GM18499 (cell line): ENCODE measurements at regions not wholly inside any gene's neighbourhood (a gene's known extent, or its start where the extent isn't known, plus 50 kb on each side); places are given as distances from the start of the nearest gene placed in this dataset.

Experiments used
- ATAC-seq: cut with Tn5 transposase; IDR thresholded peaks from one replicate; pipeline ENCODE4 v1.9.1; 2021; ENCODE audit warnings: moderate number of reproducible peaks; ENCODE audit not compliant: insufficient read depth, unreplicated experiment

DNA sequence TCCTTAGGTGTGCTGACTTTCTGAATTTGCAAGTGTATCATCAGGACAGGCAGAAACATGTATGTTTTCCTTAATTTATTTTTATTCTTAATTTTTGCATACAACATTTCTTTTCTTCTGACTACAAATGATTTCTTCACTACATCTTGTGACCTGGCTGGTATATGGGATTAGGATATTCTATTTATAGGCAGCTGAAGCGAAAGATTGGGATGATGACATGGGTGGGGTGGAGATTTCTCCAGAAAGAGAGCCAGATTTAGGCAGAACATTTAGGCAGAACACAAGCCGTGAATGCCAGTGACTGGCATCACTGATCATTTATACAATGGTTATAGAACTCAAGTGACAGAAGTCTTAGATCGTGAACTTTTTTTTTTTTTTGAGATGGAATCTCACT, 256.7 kb downstream of the KLF6 start:
- ATAC-seq: no peak

DNA sequence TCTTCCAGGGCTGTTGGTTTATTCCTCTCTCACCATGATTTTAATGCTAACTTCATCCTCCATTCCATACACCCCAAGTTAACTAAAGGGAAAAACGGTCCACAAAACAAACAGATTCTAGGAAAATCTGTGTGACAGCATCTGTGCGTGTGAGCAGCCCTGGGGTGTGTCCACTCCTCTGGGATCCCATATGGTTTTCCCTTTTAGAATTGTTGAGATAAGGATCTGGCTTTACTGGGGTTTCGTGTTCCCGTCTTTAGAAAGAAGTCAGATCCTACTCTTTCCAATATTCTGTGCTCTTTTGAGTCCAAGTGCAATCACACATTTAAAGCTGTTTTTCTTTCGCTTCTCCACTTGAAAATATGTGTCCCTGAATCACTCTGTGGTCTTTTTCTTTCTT, 257.1 kb downstream of the KLF6 start:
- ATAC-seq: no peak

DNA sequence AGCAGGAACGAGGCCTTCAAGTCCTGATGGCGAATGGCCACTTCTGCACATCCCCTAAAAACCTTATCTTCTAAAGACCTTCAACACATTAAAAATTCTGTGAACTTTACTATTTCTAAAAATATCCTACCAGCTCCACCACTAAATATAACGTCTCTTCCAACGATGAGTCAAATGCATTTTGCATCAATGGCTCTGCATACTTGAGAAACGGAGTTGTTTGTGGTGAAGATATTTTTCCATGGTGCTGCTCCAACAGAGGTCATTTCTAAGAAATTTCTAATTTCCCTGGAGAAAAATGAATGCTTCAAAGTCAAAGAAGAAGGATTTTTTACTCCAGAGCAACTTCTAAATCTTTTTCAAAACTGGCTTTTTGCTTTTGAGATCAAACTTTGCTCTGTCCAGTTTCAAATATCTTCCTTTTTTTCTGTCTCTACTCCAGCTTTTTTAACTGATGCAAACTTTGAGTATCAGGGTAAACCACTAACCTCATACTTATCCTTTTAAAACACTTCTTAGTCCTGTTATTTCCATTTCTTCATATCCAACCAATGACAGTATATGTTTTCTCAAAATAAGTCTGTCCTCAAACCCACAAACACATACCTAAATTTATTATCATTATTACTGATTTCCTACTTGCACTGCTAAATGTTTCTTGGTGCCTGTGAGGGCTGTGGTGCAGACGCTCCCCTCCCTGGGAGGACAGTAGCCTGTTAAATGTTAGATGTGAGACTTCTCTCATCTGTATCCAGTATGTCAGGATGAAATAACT, 258.1 kb downstream of the KLF6 start:
- ATAC-seq: no peak

DNA sequence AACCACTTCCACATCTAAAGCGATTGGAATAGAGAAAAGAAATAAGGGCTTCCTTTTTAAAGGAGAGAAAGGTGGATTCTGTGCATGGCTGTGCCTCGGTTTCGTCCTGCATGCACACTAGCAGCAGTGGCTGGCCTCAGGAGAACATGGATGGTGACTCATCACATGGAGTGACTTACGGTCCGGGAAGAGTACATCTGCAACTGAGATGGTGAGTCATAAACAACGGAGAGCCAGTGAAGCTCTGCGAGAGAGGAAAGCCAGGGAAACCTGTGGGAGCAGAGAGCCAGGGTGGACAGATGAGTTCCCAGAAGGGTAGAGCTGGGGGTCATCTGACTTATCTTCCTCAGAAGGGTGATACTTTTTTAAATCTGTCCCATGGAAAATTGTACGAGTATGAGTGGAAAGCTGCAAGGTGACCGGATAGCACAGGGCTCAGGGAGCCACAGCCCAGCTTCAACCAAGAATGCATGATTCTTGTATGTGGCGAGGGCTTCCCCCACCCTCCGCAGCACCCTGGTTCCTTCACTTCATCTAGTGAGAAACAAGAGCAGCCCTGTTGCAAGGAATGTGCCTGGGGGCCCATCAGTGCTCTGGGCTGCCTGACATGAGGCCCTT, 259.1 kb downstream of the KLF6 start:
- ATAC-seq: no peak

DNA sequence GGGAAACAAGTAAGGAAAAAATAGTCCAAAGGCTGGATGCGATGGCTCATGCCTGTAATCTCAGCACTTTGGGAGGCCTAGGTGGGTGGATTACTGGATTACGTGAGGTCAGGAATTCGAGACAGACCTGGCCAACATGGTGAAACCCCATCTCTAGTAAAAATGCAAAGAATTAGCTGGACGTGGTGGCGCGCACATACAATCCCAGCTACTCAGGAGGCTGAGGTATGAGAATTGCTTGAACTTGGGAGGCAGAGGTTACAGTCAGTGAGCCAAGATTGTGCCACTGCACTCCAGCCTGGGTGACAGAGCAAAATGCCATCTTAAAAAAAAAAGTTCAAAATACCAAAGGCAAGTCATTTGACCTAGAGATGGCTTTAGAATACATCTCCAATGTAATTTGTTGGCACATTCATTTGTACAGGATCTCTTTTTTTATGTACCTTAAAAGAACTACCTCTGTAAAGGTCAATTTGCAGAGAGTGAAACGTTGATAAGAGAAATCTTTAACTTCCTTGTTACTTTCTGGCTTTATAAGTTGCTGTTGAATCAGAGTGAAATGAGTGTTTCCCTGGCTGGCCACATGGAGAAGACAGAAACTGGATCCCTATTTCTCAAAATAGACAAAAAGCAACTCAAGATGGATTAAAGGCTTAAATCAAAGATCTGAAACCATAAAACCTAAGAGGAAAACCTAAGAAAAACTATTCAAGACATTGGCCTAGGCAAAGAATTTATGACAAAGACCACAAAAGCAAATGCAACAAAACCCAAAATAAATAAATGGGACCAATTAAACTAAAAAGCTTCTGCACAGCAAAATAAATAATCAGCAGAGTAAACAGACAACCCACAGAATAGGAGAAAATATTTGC, 260.7 kb downstream of the KLF6 start:
- ATAC-seq: no peak

- no peak for ATAC-seq
These were observed 261.5 kb downstream of the KLF6 start for GRCh38 chr10:3523309-3524050.

- no peak for ATAC-seq
These were observed 268.1 kb downstream of the KLF6 start for GRCh38 chr10:3516923-3517255.

DNA sequence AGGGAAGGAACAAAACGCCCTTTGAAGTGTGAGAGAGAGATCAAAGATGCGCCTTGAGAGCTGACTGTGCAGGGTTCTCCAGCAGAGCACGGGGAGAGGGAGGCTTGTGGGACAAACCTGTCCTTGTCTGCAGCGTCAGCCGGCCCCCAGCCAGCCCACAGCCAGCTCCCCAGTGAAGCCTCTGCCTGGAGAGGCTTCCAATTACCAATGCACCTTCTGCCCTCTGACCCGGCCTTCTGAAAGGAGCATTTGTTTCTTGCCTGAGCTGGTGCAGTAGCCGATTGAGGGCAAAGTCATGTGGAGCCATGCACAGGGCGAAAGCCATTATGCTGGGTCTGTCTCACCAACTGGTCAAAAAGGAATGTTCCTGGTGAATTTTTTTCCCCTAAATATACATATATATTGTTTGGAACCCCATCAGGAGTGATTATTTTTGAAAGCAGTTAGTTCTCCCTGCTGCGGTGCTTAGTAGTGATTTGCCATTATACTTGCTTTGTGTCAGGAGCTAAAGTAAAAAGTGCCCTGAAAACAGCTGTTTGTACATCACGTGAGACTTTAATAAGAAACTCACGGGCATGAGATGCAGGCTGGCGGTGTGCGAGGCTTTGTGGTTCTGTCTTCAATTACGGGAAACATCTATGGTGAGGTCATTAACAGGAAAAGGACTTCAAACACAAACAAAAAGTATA, 268.6 kb downstream of the KLF6 start:
- ATAC-seq: no peak

DNA sequence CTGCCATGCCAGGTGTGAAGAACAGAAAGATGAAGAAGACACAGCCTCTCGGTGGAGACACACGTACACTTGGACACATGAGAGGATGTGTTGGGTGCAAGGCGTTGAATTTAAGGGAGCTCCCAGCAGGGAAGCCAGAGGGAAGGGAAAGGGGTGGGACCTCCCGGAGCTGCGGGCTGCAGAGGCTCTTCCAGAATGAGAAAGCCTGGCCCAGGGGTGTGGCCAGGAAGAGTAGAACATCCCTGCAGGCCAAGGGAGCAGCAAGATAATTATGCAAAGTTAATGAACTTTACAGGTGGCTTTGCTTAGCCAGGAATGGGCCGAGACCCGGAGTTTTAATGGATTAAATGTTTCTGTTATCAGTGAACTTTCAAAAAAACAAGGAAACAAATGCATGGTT, 270.3 kb downstream of the KLF6 start:
- no peak for ATAC-seq

DNA sequence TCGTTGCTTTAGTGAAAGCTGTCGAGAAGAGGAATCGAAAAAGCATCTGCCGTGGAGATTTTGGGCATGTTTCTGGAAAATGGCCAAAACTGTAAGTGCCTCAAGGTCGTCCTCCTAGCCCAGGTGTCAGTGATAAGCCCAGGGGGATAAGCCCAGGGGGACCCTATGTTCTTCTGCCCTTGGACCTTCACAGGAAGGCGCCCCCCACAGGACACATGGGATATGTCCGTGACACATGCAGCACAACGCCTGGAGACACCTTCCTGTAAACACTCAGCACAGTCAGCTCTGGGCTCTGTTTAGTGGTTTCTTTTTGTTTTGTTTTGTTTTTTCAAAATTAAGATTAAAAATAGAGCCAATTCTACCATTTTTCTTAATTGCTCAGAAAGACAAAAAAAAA, 272.7 kb downstream of the KLF6 start:
- ATAC-seq: no peak

GRCh38 chr10:3511483-3511882, 273.5 kb downstream of the KLF6 start:
- no peak for ATAC-seq

GRCh38 chr10:3510741-3511140, 274.3 kb downstream of the KLF6 start:
- ATAC-seq: no peak

DNA sequence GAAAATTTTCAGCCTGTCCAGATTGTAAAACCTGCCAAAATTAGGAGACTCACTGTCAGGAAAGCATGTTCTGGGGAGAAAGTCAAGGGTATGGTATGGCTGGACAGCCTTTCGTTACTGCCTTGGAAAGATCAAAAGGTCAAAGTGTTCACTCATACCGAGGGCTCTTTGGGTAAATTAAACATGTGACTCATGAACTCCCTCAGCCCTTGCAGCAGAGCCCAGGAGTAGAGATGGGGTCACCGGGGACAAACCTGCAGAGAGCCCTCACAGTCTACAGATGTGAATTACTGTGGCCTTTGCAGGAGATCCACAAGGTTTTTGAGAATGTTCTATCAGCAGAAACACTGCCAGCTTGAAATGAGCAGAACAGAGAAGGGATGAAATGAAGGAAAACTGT, 275.7 kb downstream of the KLF6 start:
- ATAC-seq: no peak

- ATAC-seq: no peak
These were observed 281.7 kb downstream of the KLF6 start for GRCh38 chr10:3503299-3503698.

DNA sequence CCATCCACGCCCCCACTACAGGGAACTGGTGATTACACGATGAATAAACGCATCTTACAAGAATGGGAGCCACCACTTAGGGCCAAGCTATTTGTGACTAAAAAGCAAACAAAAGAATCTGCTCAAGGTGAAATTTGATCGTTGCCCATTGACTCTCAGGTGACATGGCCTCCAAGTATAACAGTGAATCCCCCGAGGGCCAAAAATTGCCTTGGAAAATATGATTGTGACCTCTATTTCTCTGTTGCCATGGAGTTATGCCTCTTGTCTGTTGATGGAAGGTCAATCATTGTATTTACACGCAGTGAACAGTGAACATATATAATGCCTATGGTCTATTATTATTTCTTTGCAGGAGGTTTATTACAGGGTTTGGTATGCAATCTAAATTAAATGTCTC, 282.3 kb downstream of the KLF6 start:
- no peak for ATAC-seq

- ATAC-seq: no peak
These were observed 284.6 kb downstream of the KLF6 start for GRCh38 chr10:3500408-3500856.

DNA sequence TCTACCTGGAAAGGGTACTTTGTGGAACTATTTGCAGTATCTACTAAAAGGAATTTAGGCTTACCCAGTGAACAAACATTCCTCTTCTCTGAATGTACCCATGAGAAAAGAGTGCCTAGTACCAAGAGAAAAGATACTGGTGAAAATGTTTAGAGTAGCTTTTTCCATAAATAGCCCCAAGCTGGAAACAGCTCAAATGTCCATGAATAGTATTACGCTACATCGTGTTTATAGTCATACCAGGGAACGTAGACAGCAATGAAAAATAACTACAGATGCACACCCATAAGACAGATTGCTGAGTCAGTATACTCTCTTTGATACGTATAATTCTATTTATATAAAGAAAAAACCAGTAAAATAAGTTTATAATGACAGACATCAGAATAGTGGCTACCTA, 285.9 kb downstream of the KLF6 start:
- ATAC-seq: no peak

DNA sequence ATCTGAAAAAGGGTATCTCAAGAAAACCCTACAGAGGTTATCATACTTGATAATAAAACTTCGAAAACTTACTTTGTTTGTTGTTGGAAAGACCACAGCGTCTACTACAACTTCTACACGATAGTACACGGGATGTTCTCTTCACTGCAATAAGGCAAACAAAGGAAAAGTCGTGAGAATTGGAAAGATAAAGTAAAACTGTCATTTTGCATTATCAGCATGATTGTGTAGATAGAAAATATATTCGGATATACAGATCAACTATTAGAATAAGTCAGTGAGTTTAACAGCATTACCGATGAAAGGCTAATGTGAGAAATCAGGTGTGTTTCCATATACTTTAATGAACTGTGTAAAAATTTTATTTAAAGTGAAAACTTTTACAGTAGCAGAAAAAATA, 287.4 kb downstream of the KLF6 start:
- no peak for ATAC-seq

- ATAC-seq: no peak
These were observed 288.9 kb downstream of the KLF6 start for GRCh38 chr10:3496138-3496537.

DNA sequence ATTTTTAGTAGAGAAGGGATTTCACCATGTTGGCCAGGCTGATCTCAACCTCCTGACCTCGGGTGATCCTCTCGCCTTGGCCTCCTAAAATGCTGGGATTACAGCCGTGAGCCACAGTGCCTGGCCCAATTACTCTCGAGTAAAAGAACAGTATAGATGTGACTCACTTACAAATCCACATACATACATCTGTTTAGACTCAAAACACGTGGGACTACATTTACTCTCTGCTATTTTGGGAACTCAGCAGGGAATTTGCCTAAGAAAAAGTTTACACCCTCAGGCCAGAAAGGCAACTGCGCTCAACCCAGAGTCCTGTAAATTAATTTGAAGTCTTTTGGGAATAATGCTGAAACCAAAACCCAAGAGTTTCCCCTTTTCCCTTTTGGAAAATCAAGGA, 289.7 kb downstream of the KLF6 start:
- no peak for ATAC-seq
